ENCODE measurements at regions not wholly inside any gene's neighbourhood (a gene's known extent, or its start where the extent isn't known, plus 50 kb on each side); places are given as distances from the start of the nearest gene placed in this dataset.
A peak's percentile ranks its signal among the peaks of the same experiment; 100 is the strongest.

- peak; percentile 40 for DNase-seq (ENCODE audit: low spot score)
- no peak overlapping the region for H3K4me3 Mint-ChIP-seq (ENCODE audit: unreplicated experiment)
- no peak for TF ChIP-seq CTCF (IDR thresholded peaks at IDR 0.05)
- no peaks in the 10 kb centered on the region for H3K4me1 Mint-ChIP-seq (ENCODE audit: low read depth)
- no peaks in the 10 kb centered on the region for H3K36me3 Mint-ChIP-seq (ENCODE audit: low read depth)
- peaks cover 35% of the 10 kb centered on the region for H3K27me3 Mint-ChIP-seq (ENCODE audit: low read depth)
- H3K27ac Mint-ChIP-seq (ENCODE audit: unreplicated experiment) = no peak overlapping the region
- no peaks in the 10 kb centered on the region for H3K9me3 Mint-ChIP-seq (ENCODE audit: low read depth)
These were observed 55.8 kb upstream of the GALNT9 start for GRCh38 chr12:132384916-132385774.

- H3K9me3 Mint-ChIP-seq (ENCODE audit: low read depth) = no peaks in the 10 kb centered on the region
- peaks cover 34% of the 10 kb centered on the region for H3K27me3 Mint-ChIP-seq (ENCODE audit: low read depth)
- H3K27ac Mint-ChIP-seq (ENCODE audit: unreplicated experiment) = no peak overlapping the region
- H3K36me3 Mint-ChIP-seq (ENCODE audit: low read depth) = no peaks in the 10 kb centered on the region
- no peak overlapping the region for H3K4me3 Mint-ChIP-seq (ENCODE audit: unreplicated experiment)
- no peak for TF ChIP-seq CTCF (IDR thresholded peaks at IDR 0.05)
- DNase-seq (ENCODE audit: low spot score) = no peak
- no peaks in the 10 kb centered on the region for H3K4me1 Mint-ChIP-seq (ENCODE audit: low read depth)
These were observed 51.3 kb upstream of the GALNT9 start for GRCh38 chr12:132380641-132381040.

- no peaks in the 10 kb centered on the region for H3K36me3 Mint-ChIP-seq (ENCODE audit: low read depth)
- H3K27ac Mint-ChIP-seq (ENCODE audit: unreplicated experiment) = no peak overlapping the region
- H3K4me3 Mint-ChIP-seq (ENCODE audit: unreplicated experiment) = no peak overlapping the region
- H3K4me1 Mint-ChIP-seq (ENCODE audit: low read depth) = no peaks in the 10 kb centered on the region
- H3K27me3 Mint-ChIP-seq (ENCODE audit: low read depth) = peaks cover 34% of the 10 kb centered on the region
- no peaks in the 10 kb centered on the region for H3K9me3 Mint-ChIP-seq (ENCODE audit: low read depth)
- DNase-seq (ENCODE audit: low spot score) = peak; percentile 82
- no peak for TF ChIP-seq CTCF (IDR thresholded peaks at IDR 0.05)
These were observed 50.6 kb upstream of the GALNT9 start for GRCh38 chr12:132379996-132380395.

GRCh38 chr12:132379576-132379975 is 50.2 kb upstream of the GALNT9 start:
- H3K4me1 Mint-ChIP-seq (ENCODE audit: low read depth) = no peaks in the 10 kb centered on the region
- no peaks in the 10 kb centered on the region for H3K9me3 Mint-ChIP-seq (ENCODE audit: low read depth)
- H3K4me3 Mint-ChIP-seq (ENCODE audit: unreplicated experiment) = no peak overlapping the region
- no peak for TF ChIP-seq CTCF (IDR thresholded peaks at IDR 0.05)
- peak; percentile 71 for DNase-seq (ENCODE audit: low spot score)
- H3K27ac Mint-ChIP-seq (ENCODE audit: unreplicated experiment) = no peak overlapping the region
- no peaks in the 10 kb centered on the region for H3K36me3 Mint-ChIP-seq (ENCODE audit: low read depth)
- H3K27me3 Mint-ChIP-seq (ENCODE audit: low read depth) = peaks cover 37% of the 10 kb centered on the region

Data from chondrocyte (in vitro differentiated cells).